HG03571 (cell line): ENCODE measurements at regions not wholly inside any gene's neighbourhood (a gene's known extent, or its start where the extent isn't known, plus 50 kb on each side); places are given as distances from the start of the nearest gene placed in this dataset.
A peak's percentile ranks its signal among the peaks of the same experiment; 100 is the strongest.
"Not testable (repeated sequence)": the region's sequence is repeated elsewhere in the genome, so short reads cannot be mapped to it uniquely, and the experiment has no call there.

ENCODE experiments used
- ATAC-seq: cut with Tn5 transposase; IDR thresholded peaks from one replicate; pipeline ENCODE4 v1.9.1; 2021; ENCODE audit not compliant: unreplicated experiment

- no peak for ATAC-seq
Observed at GRCh38 chr5:68689010-68689409, 404.8 kb upstream of the SLC30A5 start.

GRCh38 chr5:68691874-68692273 lies 401.9 kb upstream of the SLC30A5 start:
- not testable (repeated sequence) for ATAC-seq

GRCh38 chr5:68698025-68698940 lies 395.5 kb upstream of the SLC30A5 start:
- ATAC-seq = no peak

- no peak for ATAC-seq
Observed at GRCh38 chr5:68699966-68700365, 393.8 kb upstream of the SLC30A5 start.

- ATAC-seq = no peak
Observed at GRCh38 chr5:68707575-68707974, 386.2 kb upstream of the SLC30A5 start.

- ATAC-seq = no peak
Observed at GRCh38 chr5:68708156-68708841, 385.5 kb upstream of the SLC30A5 start.

- no peak for ATAC-seq
Observed at GRCh38 chr5:68708842-68709170, 385.0 kb upstream of the SLC30A5 start.

GRCh38 chr5:68709239-68709638 lies 384.6 kb upstream of the SLC30A5 start:
- ATAC-seq = no peak

- no peak for ATAC-seq
Observed at GRCh38 chr5:68710514-68710913, 383.3 kb upstream of the SLC30A5 start.

- ATAC-seq = peak; percentile 96
Observed at GRCh38 chr5:68711293-68712200, 382.3 kb upstream of the SLC30A5 start.

- ATAC-seq = no peak
Observed at GRCh38 chr5:68714810-68715209, 379.0 kb upstream of the SLC30A5 start.

- no peak for ATAC-seq
Observed at GRCh38 chr5:68720884-68721610, 372.8 kb upstream of the SLC30A5 start.

GRCh38 chr5:68722357-68722756 lies 371.5 kb upstream of the SLC30A5 start:
- no peak for ATAC-seq

GRCh38 chr5:68725905-68726683 lies 367.7 kb upstream of the SLC30A5 start:
- ATAC-seq = no peak

- no peak for ATAC-seq
Observed at GRCh38 chr5:68727931-68728330, 365.9 kb upstream of the SLC30A5 start.

GRCh38 chr5:68729678-68730077 lies 364.1 kb upstream of the SLC30A5 start:
- ATAC-seq = no peak

GRCh38 chr5:68730220-68730978 lies 363.4 kb upstream of the SLC30A5 start:
- no peak for ATAC-seq

- no peak for ATAC-seq
Observed at GRCh38 chr5:68730979-68731654, 362.7 kb upstream of the SLC30A5 start.

GRCh38 chr5:68732251-68732650 lies 361.6 kb upstream of the SLC30A5 start:
- ATAC-seq = no peak
